RCC 7860 (cell line): ENCODE measurements at regions not wholly inside any gene's neighbourhood (a gene's known extent, or its start where the extent isn't known, plus 50 kb on each side); places are given as distances from the start of the nearest gene placed in this dataset.
"Not testable (repeated sequence)": the region's sequence is repeated elsewhere in the genome, so short reads cannot be mapped to it uniquely, and the experiment has no call there.

Experiments
- DNase-seq: peaks from one replicate; pipeline ENCODE4 v3.0.0-alpha.2; 2015; ENCODE audit warnings: low spot score
- FAIRE-seq: peaks from 2 replicates; lab custom pipeline; 2012; peaks lifted over from hg19 to GRCh38; lab: Jason Lieb, UNC

DNA sequence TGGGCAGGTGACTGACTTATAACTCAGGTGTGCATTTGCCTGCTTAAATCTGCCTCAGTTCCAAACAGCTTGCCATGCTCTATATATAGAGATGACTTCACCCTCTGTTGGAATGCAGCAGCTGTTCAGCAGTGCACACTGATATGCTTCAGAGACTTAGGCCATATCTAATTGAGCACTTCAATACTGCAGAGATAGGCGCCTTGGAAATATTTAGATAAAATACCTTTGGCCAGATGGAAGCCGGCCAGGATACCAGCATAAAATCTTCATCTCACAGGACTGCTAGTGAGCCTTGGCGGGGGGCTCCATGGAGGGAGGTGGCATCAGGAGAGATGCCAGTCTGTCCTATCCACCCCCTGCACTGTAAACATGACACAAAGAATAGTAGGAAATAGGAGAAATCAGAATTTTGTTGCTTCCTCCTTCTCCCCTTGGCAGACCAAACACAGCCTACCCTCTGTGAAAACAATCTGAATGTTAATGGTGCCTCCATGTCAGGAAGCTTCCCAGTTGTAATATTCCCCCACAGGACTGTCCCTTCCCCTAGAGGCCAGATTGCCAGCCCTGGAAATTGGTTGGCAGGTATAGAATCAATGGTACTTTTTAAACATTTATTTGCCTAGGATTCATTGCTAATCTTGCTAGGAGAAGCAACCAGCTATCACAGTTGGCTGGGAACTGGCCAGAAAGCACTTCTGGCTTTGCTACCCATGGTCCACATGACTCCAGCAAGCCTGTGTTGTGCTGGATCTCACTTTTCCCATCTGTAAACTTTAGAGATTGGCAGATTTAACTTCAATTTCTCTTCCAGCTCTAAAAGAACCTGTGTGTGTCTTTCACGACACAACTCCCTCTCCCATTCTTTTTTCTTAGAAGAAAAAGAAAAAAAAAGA lies 215.5 kb upstream of the KCNMB2 start:
- peak; percentile 64 for FAIRE-seq
- DNase-seq: peak; percentile 55

GRCh38 chr3:178324356-178324755 lies 211.9 kb upstream of the KCNMB2 start:
- no peak for FAIRE-seq
- no peak for DNase-seq

GRCh38 chr3:178325330-178325729 lies 210.9 kb upstream of the KCNMB2 start:
- peak; percentile 44 for DNase-seq
- FAIRE-seq: peak; percentile 80

- FAIRE-seq: no peak
Observed at GRCh38 chr3:178329936-178330335, 206.3 kb upstream of the KCNMB2 start.

GRCh38 chr3:178334239-178334638 lies 202.0 kb upstream of the KCNMB2 start:
- FAIRE-seq: no peak
- DNase-seq: no peak

More at GRCh38 chr3:178329936-178330335, 206.3 kb upstream of the KCNMB2 start:
- DNase-seq: no peak

DNA sequence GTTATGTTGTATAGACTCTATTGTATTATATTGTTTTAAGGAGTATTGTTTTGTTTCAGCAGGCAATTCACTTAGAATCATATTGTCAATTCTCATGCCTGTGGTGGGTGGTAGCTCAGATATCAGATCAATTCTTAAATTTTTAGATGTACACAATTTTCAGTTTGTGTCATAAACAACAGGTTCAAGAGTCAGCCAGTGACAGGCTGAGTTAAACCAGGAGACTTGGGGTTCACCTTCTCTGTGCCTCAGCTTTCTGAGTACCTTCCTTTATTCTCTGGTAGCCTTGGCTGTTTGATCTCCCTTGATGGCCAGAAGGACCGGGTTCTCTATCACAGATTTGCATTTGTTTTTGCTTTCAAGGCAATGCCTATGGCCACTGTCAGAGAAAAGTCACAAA lies 199.9 kb upstream of the KCNMB2 start:
- DNase-seq: no peak
- FAIRE-seq: no peak

- DNase-seq: no peak
- no peak for FAIRE-seq
Observed at GRCh38 chr3:178340506-178340905, 195.7 kb upstream of the KCNMB2 start.

GRCh38 chr3:178341636-178342035 lies 194.6 kb upstream of the KCNMB2 start:
- DNase-seq (no peak), FAIRE-seq (no peak)

DNA sequence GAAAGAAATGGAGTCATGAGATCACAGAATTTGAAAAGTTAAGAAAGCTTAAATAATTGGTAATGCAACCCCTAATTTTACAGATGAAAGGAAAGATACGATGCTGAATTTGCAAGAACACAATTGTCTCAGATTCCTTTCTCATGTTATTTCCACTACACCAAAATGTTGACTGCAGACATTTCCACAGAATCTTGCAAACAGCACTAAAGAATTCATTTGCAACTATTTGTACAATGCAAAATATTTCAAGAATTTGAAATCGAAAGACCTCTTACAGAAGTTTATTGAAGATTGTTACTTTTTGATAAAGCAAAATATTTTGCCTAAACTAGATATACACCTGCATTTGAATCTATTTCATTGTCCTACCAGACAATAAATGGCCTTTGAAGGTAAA lies 194.1 kb upstream of the KCNMB2 start:
- DNase-seq (no peak), FAIRE-seq (no peak)

GRCh38 chr3:178343433-178344038 lies 192.7 kb upstream of the KCNMB2 start:
- FAIRE-seq (no peak), DNase-seq (no peak)

DNA sequence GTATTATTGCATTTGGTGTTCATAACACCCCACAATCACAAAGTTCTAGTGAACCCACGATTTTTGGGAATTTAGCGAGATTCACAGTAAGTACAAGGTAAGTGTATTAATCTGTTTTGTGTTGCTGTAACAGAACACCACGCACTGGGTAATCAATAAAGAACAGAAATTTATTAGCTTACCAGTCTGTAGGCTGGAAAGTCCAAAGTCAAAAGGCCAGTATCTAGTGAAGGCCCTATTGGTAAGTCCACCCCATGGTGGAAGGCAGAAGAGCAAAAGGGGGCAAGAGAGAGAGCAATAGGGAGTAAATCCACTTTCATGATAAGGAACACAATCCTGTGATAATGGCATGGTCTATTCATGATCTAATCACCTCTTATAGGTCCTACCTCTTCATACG lies 190.3 kb upstream of the KCNMB2 start:
- DNase-seq (no peak), FAIRE-seq (no peak)

DNA sequence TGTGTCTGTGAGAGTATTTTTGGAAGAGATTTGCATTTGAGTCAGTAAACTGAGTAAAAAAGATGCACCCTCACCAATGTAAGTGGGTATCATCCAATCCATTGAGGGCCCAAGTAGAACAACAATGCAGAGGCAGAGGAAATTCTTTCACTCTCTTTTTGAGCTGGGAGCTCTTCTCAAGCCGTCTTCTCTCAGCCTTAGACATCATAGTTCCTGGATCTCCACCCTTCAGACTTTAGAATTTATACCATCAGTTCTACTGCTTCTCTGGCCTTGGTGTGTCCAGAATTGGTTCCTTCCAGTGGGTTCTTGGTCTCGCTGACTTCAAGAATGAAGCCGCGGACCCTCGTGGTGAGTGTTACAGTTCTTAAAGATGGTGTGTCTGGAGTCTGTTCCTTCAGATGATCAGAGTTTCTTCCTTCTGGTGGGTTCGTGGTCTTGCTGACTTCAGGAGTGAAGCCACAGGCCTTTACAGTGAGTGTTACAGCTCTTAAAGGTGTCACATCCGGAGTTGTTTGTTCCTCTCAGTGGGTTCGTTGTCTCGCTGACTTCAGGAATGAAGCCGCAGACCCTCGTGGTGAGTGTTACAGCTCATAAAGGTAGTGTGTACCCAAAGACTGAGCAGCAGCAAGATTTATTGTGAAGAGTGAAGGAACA lies 187.5 kb upstream of the KCNMB2 start:
- not testable (repeated sequence) for DNase-seq, FAIRE-seq

- not testable (repeated sequence) for FAIRE-seq, DNase-seq
Observed at GRCh38 chr3:178349218-178349596, 187.0 kb upstream of the KCNMB2 start.

GRCh38 chr3:178350763-178351162 lies 185.5 kb upstream of the KCNMB2 start:
- no peak for FAIRE-seq

GRCh38 chr3:178352326-178353005 lies 183.8 kb upstream of the KCNMB2 start:
- peak; percentile 95 for FAIRE-seq

More at GRCh38 chr3:178350763-178351162, 185.5 kb upstream of the KCNMB2 start:
- DNase-seq: no peak

DNA sequence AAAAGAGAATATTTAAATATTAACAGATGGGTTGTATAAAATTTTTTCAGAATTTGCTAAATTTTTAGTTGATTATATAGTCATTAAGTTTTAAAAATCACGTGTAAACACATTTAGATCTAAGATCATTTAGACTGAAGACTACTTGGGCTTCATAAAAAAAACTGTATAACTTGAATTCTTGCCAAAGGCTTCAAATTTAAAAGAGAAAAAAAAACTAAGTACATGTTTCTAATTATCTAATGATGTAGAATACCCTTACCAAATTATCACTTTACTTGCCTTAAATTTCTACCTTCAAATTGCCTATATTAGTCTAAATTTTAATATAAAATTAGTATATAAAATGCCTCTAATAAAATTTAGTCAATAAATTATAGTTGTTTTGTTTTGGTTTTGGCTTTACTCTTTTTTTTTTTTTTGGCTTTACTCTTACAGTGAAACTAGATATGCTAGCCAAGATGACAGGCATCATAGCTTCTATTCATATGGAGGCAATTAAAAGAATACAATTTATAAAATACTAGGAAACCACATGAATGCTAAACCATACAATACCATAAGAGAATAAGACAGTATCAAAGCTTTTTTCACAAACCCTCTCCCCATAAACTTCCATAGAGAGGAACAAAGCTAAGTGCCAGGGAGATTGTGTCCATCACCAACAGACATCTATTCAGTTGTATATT lies 183.1 kb upstream of the KCNMB2 start:
- FAIRE-seq: no peak
- no peak for DNase-seq

More at GRCh38 chr3:178352326-178353005, 183.8 kb upstream of the KCNMB2 start:
- DNase-seq: peak; percentile 74

DNA sequence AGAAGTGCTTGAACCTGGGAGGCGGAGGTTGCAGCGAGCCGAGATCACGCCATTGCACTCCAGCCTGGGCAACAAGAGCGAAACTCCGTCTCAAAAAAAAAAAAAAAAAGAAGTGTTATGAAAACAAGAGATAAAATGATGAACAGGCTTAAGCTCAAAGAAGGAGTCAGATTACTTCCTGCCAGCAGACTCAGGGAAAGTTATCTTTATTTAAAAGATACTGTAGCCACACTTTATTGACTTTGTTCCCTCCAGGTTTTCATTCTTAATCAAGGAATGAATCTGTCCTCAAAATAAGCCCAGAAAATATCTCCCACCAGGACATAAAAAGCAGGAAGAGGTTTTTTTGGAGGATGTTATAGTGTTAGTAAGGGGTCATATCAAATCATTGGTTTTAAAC lies 176.5 kb upstream of the KCNMB2 start:
- FAIRE-seq: no peak

DNA sequence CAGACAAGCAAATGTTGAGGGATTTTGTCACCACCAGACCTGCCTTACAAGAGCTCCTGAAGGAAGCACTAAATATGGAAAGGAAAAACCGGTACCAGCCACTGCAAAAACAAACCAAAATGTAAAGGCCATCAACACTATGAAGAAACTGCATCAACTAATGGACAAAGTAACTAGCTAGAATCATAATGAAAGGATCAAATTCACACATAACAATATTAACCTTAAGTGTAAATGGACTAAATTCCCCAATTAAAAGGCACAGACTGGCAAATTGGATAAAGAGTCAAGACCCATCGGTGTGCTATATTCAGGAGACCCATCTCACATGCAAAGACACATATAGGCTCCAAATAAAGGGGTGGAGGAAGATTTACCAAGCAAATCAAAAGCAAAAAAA lies 173.2 kb upstream of the KCNMB2 start:
- DNase-seq, FAIRE-seq: not testable (repeated sequence)

More for the DNA sequence above, 176.5 kb upstream of the KCNMB2 start:
- no peak for DNase-seq

GRCh38 chr3:178367817-178368617 lies 168.2 kb upstream of the KCNMB2 start:
- no peak for DNase-seq

GRCh38 chr3:178369006-178369405 lies 167.2 kb upstream of the KCNMB2 start:
- FAIRE-seq (no peak), DNase-seq (no peak)

More at GRCh38 chr3:178367817-178368617, 168.2 kb upstream of the KCNMB2 start:
- FAIRE-seq: no peak
